22Rv1 (cell line): ENCODE measurements at regions not wholly inside any gene's neighbourhood (a gene's known extent, or its start where the extent isn't known, plus 50 kb on each side); places are given as distances from the start of the nearest gene placed in this dataset.

Experiments
- CTCF ChIP-seq: fragments of 450-650 bp; IDR thresholded peaks from 2 replicates; pipeline ENCODE4 v1.5.1; 2017; ENCODE audit warnings: mild to moderate bottlenecking
- ZFX ChIP-seq: fragments of 450-650 bp; IDR thresholded peaks from 2 replicates; pipeline ENCODE4 v1.6.1; 2017; ENCODE audit warnings: antibody characterized with exemption, borderline replicate concordance

GRCh38 chr5:62149879-62150278 is 156.1 kb upstream of the KIF2A start:
- TF ChIP-seq CTCF (no peak), ZFX (no peak)
